HG03520 (cell line): ENCODE measurements at regions not wholly inside any gene's neighbourhood (a gene's known extent, or its start where the extent isn't known, plus 50 kb on each side); places are given as distances from the start of the nearest gene placed in this dataset.
"Not testable (repeated sequence)": the region's sequence is repeated elsewhere in the genome, so short reads cannot be mapped to it uniquely, and the experiment has no call there.

ENCODE experiments used
- ATAC-seq: cut with Tn5 transposase; IDR thresholded peaks from one replicate; pipeline ENCODE4 v1.9.1; 2021; ENCODE audit warnings: mild to moderate bottlenecking, moderate library complexity; ENCODE audit not compliant: unreplicated experiment

DNA sequence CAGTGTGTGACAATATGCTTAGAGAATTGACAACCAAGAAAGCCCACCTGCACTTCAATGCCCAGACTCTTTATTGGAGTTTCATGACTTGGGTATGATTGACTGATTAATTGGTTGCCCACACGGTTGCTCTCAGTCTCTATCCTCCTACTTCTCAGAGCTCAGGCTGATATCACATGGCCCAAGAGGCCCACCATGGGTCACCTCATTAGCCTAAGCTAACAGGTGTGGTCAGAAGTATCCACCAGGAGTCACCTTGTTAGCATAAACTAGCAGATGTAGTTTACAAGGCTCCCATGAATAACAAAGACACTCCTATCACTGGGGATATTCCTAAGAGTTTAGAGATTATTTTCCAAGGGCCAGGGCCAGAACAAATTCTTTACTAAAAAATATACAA is 120.2 kb upstream of the MBNL1 start:
- ATAC-seq: no peak

DNA sequence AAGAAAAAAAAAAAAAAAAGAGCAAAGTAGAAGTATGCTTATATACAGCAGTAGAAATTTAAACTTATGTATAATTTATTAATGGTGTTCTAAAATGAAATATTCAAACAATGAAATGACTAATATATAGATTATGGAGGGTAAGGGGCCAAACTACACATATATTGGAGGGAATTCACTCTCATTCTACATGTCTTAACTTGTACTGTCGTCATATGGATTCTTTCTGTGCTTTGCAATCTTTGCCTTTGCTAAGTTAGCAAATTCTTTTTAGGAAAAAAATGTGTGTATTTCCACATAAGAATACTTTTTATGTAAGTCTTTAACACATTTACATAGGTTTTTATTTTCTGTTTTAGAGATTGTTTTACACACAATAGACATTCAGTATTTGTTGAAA is 118.9 kb upstream of the MBNL1 start:
- ATAC-seq: no peak

- no peak for ATAC-seq
Observed at GRCh38 chr3:152151216-152151876, 117.4 kb upstream of the MBNL1 start.

- not testable (repeated sequence) for ATAC-seq
Observed at GRCh38 chr3:152151877-152152765, 116.6 kb upstream of the MBNL1 start.

- not testable (repeated sequence) for ATAC-seq
Observed at GRCh38 chr3:152153115-152153514, 115.6 kb upstream of the MBNL1 start.

- ATAC-seq: no peak
Observed at GRCh38 chr3:152155246-152156020, 113.3 kb upstream of the MBNL1 start.

DNA sequence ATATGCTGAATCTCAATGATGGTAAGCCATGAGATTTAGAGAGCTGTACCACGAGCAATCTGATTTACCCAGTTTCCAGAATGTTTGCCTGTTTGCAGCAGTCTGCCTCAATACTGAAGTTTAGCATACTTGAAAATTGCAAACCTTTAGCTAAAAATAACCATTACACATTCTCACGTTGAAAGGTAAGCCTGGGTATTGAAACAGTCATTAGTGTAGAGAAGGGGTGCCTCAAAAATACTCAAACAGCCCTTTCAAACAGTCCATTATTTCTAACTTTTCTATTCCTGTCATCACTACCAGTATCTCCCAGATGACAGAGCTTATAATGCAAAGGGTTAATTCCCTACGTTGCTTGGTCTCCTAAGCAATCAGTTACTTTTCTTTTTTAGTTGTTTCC is 111.8 kb upstream of the MBNL1 start:
- ATAC-seq: peak; percentile 55

- ATAC-seq: no peak
Observed at GRCh38 chr3:152157337-152157736, 111.4 kb upstream of the MBNL1 start.

GRCh38 chr3:152159328-152159727 is 109.4 kb upstream of the MBNL1 start:
- no peak for ATAC-seq

- no peak for ATAC-seq
Observed at GRCh38 chr3:152160350-152161011, 108.2 kb upstream of the MBNL1 start.

DNA sequence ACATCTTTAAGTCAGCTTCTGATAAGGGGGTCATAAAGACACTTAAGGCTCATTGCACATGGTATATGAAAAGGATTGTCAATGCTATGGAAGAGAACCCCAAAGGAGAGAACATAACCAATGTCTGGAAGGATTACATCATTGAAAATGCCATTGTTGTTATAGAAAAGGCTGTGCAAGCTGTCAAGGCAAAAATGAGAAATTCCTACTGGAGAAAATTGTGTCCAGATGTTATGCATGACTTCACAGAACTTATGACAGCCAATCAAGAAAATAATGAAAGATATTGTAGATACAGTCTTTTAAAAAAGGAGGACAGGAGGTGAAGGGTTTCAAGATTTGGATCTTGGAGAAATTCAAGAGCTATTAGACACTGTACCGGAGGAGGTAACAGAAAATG is 96.3 kb upstream of the MBNL1 start:
- ATAC-seq: no peak

DNA sequence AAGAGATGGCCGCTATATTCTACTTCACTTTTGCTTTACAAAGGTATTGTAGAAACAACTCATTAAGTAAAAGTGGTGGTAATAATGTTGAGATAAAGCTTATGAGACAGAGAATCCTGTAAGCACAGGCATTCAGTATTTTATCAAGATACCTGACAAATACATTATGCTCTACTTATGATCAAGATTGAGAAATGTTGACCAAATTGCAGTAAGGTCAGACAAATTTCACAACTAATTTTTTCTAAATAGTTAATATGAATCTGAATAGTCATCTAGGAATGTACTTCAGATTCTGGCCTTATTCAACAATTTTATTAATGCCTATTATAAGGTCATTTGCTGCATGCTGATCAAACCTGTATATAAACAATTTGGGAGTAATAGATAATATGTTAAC is 95.1 kb upstream of the MBNL1 start:
- no peak for ATAC-seq

DNA sequence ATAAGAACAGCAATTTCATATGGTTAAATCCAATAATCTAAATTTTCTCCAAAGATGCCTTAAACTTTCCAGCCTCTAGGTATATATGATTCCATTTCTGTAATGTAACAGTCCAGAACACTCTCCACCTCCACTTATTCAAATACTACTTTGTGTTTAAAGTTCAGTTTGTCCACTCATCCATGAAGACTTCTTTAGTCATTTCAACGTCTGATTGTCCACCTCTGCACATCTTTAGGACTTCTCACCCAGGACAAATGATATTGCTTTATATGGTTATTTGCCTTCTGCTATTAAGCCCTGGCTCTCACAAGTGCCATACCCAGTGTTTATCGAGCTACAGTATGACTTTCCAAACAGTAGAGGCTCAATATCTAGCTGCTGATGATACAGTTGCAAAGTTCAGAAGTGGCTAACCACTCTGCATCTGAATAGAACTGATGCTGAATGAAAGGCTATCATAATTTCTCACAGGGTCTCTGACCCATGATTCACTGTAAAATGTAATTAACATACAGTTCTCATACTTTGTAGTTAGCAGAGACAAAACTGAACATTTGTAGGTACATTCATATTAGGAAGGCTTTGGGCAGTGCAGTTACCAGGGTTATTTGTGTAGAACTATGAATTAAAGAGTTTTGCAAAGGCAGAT is 93.7 kb upstream of the MBNL1 start:
- ATAC-seq: no peak

DNA sequence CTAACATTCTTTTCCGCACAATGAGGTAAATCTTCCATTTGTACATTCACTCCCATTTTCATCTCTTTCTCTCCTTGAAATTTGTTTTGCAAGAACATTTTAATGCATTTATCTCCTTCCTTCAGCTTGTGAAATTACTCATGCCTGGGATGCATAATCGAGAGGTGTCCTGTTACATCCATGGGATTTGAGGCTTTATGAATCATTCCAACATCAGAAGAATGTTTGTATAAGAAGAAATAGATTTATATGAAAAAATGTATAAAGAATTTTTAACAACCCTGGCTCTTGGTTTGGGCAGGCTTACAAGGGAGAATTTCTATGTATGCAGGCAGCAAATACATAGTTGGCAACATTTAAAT is 93.2 kb upstream of the MBNL1 start:
- no peak for ATAC-seq

- no peak for ATAC-seq
Observed at GRCh38 chr3:152176241-152176640, 92.5 kb upstream of the MBNL1 start.

DNA sequence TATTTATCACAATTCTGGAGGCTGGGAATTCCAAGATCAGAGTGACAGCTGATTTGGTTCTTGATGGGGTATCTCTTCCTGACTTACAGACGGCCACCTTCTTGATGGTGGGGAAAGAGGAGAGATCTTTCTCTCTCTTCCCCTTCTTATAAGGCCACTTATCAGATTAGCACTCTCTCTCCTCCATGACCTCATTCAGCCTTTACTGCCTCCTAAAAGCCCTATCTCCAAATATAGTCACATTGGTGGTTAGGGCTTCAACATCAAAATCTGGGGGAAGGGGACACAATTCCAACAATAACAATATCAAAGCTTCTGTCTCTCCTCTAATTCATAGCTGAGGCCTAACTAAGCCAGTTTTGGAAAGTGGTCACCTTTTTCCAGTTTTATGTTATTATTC is 91.7 kb upstream of the MBNL1 start:
- no peak for ATAC-seq

DNA sequence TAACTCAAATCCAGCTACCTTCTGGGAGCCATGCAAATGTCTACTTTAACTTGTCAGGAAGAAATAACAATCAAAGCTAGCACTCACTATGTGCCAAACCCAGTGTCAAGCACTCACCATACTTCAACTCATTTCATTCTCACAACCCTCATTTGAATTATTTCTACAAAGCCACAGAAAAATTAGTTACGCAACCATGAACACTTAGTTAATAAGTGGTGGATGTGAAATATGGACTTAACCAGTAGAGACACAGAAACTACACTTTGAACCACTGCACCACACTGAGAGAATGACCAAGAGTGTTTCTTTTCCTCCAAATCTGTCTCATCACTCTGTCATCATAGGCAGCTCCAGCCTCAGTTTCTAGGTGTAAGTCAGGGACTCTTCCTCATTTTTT is 91.0 kb upstream of the MBNL1 start:
- ATAC-seq: peak; percentile 81

DNA sequence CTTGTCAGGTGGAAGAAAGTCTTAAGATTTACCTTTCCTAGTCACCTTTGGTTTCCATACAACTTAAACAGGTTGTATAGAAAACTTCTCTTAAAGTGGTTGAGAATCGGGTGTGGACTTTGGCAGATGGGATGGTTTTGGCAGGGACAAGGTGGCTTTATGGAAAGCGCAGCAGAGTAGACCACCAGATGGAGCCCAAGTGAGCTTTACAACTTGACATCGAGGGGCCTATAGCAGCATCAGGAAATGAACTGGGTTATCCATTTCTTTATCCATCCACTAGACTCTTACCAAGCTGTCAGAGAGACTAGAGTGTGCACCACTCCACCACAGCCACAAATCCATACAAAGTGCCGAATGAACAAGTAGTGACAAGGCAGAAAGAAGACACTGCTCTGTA is 85.3 kb upstream of the MBNL1 start:
- peak; percentile 65 for ATAC-seq

- ATAC-seq: no peak
Observed at GRCh38 chr3:152184971-152185686, 83.6 kb upstream of the MBNL1 start.
